Right lobe of liver (tissue), 6 donors: ENCODE measurements at regions not wholly inside any gene's neighbourhood (a gene's known extent, or its start where the extent isn't known, plus 50 kb on each side); places are given as distances from the start of the nearest gene placed in this dataset.

ENCODE experiments used
- ATAC-seq, 4 donors: fragments of 200-7000 bp; cut with Tn5 transposase; one replicate each; pipeline ENCODE4 v1.9.1; 2020; ENCODE audit warnings: mild to moderate bottlenecking in 4 of 4, moderate library complexity in 4 of 4
- DNase-seq, 3 donors: peaks; one replicate each; pipeline ENCODE4 v3.0.0-alpha.2; 2020
- H3K27ac ChIP-seq, 3 donors: fragments of 200-600 bp; one replicate each; pipeline ENCODE4 v1.8.0; 2022
- H3K27me3 ChIP-seq, 2 donors: fragments of 200-600 bp; one replicate each; pipeline ENCODE4 v1.8.0; 2022
- H3K36me3 ChIP-seq, 4 donors: fragments of 200-600 bp; sonication (generic) in 1 of 4; one replicate each; pipeline versions ENCODE4 v1.5.1 to v1.8.0; 2017 to 2022; ENCODE audit warnings: control low read depth in 1 of 4
- H3K4me1 ChIP-seq, 4 donors: fragments of 200-600 bp; sonication (generic) in 1 of 4; one replicate each; pipeline versions ENCODE4 v1.5.1 to v1.8.0; 2017 to 2022; ENCODE audit warnings: control low read depth in 1 of 4
- H3K4me3 ChIP-seq, 3 donors: fragments of 200-600 bp; one replicate each; pipeline ENCODE4 v1.8.0; 2022
- H3K9me3 ChIP-seq, 4 donors: fragments of 200-600 bp; sonication (generic) in 1 of 4; one replicate each; pipeline versions ENCODE4 v1.5.1 to v1.8.0; 2017 to 2022; ENCODE audit warnings: control low read depth in 1 of 4
- POLR2A ChIP-seq: fragments of 450-650 bp; IDR thresholded peaks from one replicate; pipeline ENCODE4 v1.6.1; 2017; ENCODE audit warnings: antibody characterized with exemption, mild to moderate bottlenecking
- WGBS: methylation state at CpG from one replicate; pipeline ENCODE4 v1.1.6; 2018; ENCODE audit warnings: low coverage, low lambda C conversion rate; ENCODE audit not compliant: insufficient coverage; ENCODE audit errors: missing lambda C conversion rate; 5-methylcytosine and 5-hydroxymethylcytosine counted together
- intact Hi-C, 2 donors: fragments of 100-400 bp; cut with DNase I; formaldehyde crosslinking; loops; one replicate each; pipeline versions ENCODE4 v1.11.2 to v1.14.1; 2022
- TF ChIP-seq, protein P1 (sequence below), 4 donors: fragments of 200-600 bp in 3 of 4; fragments of 450-650 bp in 1 of 4; IDR thresholded peaks; one replicate each; pipeline versions ENCODE4 v1.5.1 to v1.8.0; 2016 to 2022; ENCODE audit warnings: antibody characterized with exemption in 4 of 4, mild to moderate bottlenecking in 2 of 4
- donor health status: DM: no; HTN: yes; CAD: no.
- donor health status: DM: no; HTN: no; CAD: no.
- donor health status: DM: no; HTN: no; CAD: no.
- donor health status: DM: no; HTN: yes; CAD: no.
- donor health status: DM: no; HTN: yes; CAD: no.

DNA sequence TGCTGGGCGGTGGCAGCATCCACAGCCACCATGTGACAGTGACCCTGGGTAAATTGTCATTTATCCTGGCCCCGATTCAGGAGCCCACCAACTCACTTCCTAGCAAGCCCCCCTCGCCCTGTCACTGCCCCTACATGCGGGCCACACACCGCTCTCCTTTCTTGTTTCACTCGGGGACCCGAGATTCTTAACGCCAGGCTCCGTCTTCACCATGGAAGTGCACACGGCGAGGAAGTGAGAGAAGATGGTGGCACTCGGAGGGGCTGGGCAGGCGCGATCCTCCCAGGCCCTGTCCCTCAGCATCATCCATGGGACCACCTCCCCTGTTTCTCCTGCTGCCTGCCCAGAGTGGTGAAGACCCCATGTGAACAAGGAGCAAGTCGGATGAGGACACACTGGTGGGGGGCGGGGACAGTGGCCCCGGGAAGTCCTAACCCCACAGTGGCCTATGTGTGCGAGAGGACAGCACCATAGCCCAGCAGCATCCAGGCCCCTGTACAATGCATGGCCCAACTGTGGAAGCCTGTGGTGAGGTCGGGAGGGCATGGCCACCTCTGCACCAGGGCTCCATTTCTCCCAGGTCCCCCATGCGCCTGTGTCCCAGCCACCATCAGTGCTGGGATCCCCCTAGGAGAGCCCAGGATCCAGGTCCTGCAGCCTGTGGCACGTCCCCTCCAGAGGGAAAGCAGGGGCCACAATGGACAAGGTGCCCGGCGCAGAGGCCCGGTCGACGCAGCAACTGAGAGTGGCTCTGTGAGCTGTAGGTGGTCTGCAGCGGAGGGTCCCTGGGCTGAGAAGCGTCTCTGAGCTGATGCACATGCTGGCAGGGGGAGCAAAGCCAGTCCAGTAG is 262.8 kb downstream of the BRD1 start:
- DNase-seq (peak in 2 of 3 donors; percentile 33 to 38), ATAC-seq (no peak)
- WGBS: 65% methylated on average over 7 of the region's 28 CpGs
- H3K4me1 ChIP-seq: no peaks in the 10 kb centered on the region
- no peaks in the 10 kb centered on the region for H3K36me3 ChIP-seq
- no peak for TF ChIP-seq POLR2A
- H3K9me3 ChIP-seq: no peaks in the 10 kb centered on the region
- no peak overlapping the region for H3K4me3 ChIP-seq
- no peak overlapping the region for H3K27ac ChIP-seq
- H3K27me3 ChIP-seq: no peaks in the 10 kb centered on the region
- intact Hi-C loops: no loop called here

DNA sequence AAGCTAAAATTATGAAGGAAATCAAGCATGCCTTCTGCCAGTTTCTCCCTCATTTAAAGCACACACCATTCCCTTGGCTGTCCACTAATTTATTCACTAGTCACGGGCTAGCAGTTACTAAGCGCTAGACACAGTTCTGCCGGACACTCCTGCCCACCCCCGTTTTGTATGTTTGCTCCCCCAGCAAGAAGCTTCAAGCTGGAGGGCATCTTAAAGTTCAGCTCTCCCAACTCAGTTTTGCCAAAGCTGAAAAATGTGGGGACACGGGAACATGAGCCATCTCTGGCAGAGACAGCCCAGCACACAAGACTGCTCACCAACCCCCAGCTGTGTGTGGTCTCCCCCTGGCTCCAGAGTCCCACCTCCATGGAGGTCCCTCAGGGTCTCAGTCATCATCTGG is 263.6 kb downstream of the BRD1 start:
- Histone ChIP-seq H3K36me3 (no peaks in the 10 kb centered on the region), H3K4me3 (no peak overlapping the region), H3K27ac (no peak overlapping the region), H3K4me1 (no peaks in the 10 kb centered on the region), H3K27me3 (no peaks in the 10 kb centered on the region), H3K9me3 (no peaks in the 10 kb centered on the region)
- whole genome bisulfite sequencing: 30% methylated on average over 3 of the region's 5 CpGs
- peak in 2 of 3 donors; percentile 19 for DNase-seq
- no peak for ATAC-seq
- intact Hi-C loops: no loop called here
- TF ChIP-seq, protein P1, sequence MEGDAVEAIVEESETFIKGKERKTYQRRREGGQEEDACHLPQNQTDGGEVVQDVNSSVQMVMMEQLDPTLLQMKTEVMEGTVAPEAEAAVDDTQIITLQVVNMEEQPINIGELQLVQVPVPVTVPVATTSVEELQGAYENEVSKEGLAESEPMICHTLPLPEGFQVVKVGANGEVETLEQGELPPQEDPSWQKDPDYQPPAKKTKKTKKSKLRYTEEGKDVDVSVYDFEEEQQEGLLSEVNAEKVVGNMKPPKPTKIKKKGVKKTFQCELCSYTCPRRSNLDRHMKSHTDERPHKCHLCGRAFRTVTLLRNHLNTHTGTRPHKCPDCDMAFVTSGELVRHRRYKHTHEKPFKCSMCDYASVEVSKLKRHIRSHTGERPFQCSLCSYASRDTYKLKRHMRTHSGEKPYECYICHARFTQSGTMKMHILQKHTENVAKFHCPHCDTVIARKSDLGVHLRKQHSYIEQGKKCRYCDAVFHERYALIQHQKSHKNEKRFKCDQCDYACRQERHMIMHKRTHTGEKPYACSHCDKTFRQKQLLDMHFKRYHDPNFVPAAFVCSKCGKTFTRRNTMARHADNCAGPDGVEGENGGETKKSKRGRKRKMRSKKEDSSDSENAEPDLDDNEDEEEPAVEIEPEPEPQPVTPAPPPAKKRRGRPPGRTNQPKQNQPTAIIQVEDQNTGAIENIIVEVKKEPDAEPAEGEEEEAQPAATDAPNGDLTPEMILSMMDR (IDR thresholded peaks at IDR 0.05): no peak
- no peak for TF ChIP-seq POLR2A

DNA sequence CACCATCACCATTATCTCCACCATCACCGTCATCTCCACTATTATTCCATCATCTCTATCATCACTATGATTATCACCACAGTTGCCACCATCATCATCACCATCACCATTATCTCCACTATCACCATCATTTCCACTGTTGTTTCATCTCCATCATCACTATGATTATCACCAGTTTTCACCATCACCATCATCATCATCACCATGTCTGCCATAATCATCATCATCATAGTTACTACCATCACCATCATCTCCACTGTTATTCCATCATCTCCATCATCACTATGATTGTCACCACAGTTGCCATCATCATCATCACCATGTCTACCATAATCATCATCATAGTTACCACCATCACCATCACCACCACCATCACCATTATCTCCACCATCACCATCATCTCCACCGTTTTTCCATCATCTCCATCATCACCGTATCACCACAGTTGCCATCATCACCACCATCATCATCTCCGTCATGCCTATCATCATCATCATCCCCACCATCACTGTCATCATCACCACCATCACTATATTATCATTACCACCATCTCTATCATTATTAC is 264.9 kb downstream of the BRD1 start:
- no peaks in the 10 kb centered on the region for H3K9me3 ChIP-seq

DNA sequence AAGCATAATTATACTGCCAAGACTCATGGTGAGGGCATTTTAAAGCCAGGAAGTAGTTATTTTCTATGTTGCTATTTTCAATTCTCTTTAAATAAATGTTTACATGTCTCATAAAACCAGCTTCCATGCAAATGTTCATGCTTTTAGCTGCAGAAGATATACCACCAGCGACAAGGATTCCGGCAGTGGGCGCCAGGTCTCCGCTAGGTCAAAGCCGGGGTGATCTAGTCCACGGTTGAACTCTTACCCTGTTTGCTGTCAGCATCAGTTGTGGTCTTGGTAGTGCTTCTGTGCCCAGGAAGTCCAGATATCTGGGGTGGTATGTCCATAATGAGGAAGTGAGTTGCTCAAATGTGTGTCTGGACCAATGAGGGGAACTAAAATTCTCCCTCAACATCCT is 265.7 kb downstream of the BRD1 start:
- intact Hi-C loops: no loop called here
- WGBS: 58% methylated on average over 6 of the region's 6 CpGs
- ATAC-seq: no peak
- no peak overlapping the region for H3K4me3 ChIP-seq
- no peaks in the 10 kb centered on the region for H3K36me3 ChIP-seq
- DNase-seq: peak in 1 of 3 donors; percentile 6
- H3K4me1 ChIP-seq: no peaks in the 10 kb centered on the region
- TF ChIP-seq POLR2A: no peak
- TF ChIP-seq, protein P1 (IDR thresholded peaks at IDR 0.05): no peak
- H3K27ac ChIP-seq: no peak overlapping the region
- no peaks in the 10 kb centered on the region for H3K9me3 ChIP-seq
- no peaks in the 10 kb centered on the region for H3K27me3 ChIP-seq

More for the DNA sequence above, 264.9 kb downstream of the BRD1 start:
- ATAC-seq (no peak), DNase-seq (no peak)
- no peaks in the 10 kb centered on the region for H3K27me3 ChIP-seq
- H3K4me1 ChIP-seq: no peaks in the 10 kb centered on the region
- no peaks in the 10 kb centered on the region for H3K36me3 ChIP-seq
- intact Hi-C loops: no loop called here
- no peak overlapping the region for H3K27ac ChIP-seq
- no peak for TF ChIP-seq POLR2A
- TF ChIP-seq, protein P1 (IDR thresholded peaks at IDR 0.05): no peak
- WGBS: 55% methylated on average over 4 of the region's 4 CpGs
- no peak overlapping the region for H3K4me3 ChIP-seq

DNA sequence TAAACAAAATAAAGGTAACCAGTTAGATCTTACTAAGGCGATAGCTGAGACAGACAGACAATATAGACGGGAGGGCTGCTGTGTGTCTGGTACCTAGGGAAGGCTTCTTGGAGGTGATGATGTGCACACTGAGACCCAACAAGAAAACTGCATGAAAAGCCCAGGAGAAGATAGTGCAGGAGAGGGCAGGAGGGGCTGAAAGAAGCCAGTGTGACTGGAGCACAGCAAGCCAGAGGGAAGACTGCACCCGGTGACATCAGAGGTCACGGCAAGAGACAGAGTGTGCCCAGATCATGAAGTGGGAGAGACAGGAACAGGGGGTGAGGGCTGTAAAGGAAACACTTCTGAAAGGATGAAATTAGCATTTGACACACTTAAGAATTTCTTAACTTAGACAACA is 266.3 kb downstream of the BRD1 start:
- no peaks in the 10 kb centered on the region for H3K4me1 ChIP-seq
- no peaks in the 10 kb centered on the region for H3K27me3 ChIP-seq
- H3K4me3 ChIP-seq: no peak overlapping the region
- intact Hi-C loops: no loop called here
- no peaks in the 10 kb centered on the region for H3K36me3 ChIP-seq
- ATAC-seq: no peak
- TF ChIP-seq, protein P1 (IDR thresholded peaks at IDR 0.05): no peak
- WGBS: 53% methylated on average over 4 of the region's 4 CpGs
- no peak for DNase-seq
- H3K27ac ChIP-seq: no peak overlapping the region
- no peaks in the 10 kb centered on the region for H3K9me3 ChIP-seq
